Stimulated activated CD4-positive, alpha-beta T cell treated with anti-CD3 and anti-CD28 coated beads, Interleukin-4, amount 100 ng/mL, for 4 hours (primary cell): ENCODE measurements at regions not wholly inside any gene's neighbourhood (a gene's known extent, or its start where the extent isn't known, plus 50 kb on each side); places are given as distances from the start of the nearest gene placed in this dataset.
"Not testable (repeated sequence)": the region's sequence is repeated elsewhere in the genome, so short reads cannot be mapped to it uniquely, and the experiment has no call there.

Experiments
- DNase-seq, 2 experiments: peaks; one replicate each; pipeline ENCODE4 v3.0.0-alpha.2; 2020

DNA sequence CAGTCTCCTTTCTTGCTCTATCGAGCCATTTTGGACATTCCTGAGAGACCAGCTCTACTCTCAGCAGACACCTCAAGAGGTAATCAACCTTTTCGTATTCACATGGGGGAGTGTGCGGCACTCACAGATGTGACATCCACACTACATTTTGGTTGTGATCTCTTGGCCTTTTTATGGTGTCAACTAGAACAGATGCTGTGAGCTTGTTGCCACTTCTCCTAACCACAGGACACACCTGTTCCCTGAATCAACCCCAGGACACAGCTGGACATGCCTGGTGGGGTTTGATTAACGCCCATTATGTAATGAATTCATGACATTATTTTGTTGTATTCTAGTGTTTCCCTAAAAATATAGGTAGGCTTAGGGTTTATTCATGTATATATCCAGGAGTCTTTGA is 1143.6 kb downstream of the TMEM121 start:
- no peak for DNase-seq

- DNase-seq = not testable (repeated sequence)
Observed at GRCh38 chr14:106674093-106674492, 1147.7 kb downstream of the TMEM121 start.

GRCh38 chr14:106674509-106675125 is 1148.2 kb downstream of the TMEM121 start:
- DNase-seq = peak; percentile 16 to 55

DNA sequence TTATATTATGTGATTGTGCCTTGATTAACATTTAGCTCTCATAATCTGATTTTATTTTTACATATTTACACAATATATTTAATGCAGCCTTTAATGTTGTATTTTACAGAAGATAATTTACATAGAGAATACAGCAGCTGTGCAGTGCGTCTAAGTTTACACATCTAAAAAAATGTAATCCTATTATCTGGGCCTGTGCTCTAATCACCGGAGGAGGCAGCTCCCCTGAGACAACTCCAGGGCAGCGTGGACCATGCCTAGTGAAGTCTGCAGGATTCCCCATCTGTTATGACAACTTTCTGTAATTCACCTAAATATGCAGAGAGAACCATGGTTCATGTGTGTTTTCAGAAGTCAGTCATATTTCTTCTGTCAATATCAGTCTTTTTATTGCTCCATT is 1149.3 kb downstream of the TMEM121 start:
- not testable (repeated sequence) for DNase-seq

DNA sequence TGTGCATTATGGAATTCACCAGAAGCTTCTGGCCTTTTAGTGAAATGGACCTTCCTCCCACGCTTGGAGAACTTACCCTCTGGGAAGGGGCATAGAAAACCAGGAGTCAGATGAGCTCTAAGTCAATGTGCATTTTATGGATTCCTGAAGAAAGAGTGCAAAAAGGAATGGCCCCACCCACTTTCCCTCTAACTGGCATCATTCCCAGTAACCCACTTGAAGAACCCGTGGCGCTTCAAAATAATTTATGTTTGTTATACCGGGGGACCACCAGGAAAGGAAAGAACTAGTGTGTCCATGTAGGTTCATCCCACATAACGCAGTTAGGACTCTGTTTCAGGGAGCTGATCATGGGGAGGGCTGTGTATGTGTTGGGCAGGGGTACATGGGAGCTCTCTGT is 1153.4 kb downstream of the TMEM121 start:
- no peak for DNase-seq

DNA sequence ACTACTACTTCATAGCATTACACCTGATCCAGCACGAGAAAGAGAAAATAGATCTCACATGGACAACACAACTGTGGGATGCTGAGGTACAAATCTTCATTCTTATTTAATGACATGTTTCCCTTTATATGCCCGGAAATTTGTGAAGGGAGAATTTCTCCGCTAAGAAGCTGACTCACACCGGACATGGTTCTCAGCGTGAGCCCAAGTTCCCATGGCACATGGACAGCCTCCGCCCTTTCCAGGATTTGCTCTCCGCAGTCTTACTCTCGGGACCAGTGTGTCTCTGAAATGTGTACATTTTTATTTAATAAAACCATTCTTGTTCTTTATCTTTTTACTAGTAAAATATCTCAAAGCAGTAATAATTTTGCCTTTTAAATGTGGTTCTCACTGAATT is 1154.8 kb downstream of the TMEM121 start:
- DNase-seq = no peak

DNA sequence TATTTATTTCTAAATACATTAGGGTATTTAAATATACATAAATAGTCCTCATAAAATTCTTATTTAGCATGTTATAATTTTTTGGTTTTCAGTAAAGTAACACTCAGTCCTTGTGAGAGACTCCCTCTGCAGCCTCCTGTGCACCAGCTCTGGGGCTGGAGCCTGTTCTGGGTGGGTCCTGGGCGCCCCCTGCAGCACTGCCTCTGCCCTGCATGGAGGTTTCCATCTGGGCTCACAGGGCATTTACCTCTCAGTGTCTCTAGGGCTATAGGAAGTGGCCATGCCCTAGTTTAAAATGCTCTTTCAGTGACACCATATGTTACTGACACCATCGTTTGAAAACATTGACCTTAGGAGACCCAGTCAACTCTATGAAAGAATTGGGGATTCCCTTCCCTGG is 1155.2 kb downstream of the TMEM121 start:
- no peak for DNase-seq

- DNase-seq = no peak
Observed at GRCh38 chr14:106683631-106684030, 1157.2 kb downstream of the TMEM121 start.

DNA sequence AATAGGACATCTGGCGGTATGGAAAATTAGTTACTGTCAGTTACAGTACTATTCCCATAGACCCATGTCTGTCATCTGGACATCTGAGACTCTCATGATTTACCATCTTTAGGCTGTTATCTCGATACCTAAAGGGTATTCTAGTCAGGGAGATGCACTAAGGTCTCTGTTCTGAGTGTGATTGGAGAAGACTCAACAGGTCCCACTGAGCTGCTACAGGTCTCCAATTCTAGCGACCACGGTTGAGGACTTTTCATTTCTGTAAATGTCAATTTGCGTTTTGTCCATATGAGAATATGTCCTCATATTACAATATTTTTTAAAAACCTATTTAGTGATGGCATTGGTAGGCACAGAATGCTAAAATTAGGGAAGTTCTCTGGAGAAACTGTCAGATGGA is 1160.2 kb downstream of the TMEM121 start:
- no peak for DNase-seq

DNA sequence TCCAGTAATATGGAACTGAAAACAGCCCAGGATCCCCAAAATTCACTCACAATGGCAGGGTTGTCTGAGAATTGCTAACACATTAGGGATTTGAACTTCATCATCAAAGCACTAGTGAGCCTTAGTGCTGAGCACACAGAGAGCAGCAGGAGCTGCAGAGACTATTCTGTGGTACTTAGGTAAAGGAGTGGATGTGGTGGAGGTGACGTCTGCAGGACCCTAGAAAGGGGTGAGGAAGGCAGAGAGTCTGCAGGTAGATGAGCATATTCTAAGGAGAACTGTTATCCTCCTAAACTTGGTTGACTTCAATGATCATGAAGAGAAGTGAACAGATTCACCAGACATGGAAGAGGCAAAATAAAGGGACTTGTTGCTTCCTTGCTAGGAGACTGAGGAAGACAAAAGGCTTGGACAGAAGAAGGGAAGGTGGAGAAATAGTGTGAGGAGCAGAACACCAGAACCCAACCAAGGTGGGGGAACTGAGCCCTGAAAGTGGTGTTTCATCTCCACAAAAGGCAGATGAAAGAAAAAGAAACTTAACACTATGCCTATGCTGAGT is 1164.0 kb downstream of the TMEM121 start:
- no peak for DNase-seq

DNA sequence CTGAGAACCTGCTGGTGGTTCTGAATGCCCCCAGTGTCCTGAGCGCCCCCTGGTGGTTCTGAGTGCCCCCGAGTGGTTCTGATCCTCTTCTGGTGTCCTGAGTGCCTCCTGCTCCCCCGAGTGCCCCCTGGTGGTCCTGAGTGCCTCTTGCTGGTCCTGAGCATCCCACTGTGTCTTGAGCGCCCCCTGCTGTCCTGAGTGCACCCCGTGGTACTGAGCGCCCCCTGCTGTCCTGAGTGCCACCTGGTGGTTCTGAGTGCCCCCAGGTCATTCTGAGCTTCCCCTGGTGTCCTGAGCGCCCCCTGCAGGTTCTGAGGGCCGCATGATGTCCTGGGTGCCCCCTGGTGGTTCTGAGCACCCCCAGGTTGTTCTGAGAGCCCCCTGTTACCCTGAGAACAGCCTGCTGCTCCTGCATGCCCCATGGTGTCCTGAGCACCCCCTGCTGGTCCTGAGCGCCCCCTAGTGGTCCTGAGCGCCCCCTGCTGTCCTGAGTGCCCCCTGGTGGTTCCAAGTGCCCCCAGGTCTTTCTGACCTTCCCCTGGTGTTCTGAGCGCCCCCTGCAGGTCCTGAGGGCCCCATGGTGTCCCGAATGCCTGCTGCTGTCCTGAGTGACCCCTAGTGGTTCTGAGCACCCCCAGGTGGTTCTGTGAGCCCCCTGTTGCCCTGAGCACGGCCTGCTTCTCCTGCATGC is 1165.4 kb downstream of the TMEM121 start:
- peak; percentile 40 to 44 for DNase-seq

GRCh38 chr14:106694638-106695393 is 1168.4 kb downstream of the TMEM121 start:
- DNase-seq = peak; percentile 55 to 68

DNA sequence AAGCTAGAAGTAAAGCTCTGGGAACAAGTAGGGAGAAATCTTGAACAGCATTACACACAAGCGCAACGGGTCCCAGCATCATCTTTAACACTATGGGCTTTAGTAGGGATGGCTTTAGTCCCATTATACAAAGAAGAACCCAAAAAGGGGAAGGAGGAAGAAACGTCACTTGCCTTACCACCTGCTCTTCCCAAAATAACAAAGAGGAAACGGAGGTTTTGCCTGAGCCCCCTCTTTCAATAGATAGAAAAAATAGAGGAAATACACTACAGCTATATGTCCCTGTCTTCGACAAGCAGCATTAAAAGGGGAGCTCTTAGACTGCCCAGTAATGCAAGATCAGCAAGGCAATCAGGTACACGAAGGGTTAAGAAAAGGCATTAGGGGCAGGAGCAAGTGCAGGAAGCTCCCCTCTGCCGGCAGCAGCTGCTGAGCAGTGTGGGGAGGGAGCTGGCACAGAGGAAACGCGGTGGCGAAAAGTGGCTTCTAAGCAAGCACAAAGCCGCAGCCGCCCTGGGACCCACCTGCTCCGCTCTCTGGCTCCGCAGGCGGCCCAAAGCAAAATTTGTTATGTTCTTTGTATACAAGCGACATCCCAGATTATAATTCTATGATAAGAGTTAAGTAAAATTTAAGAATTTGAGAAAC is 1172.4 kb downstream of the TMEM121 start:
- DNase-seq = not testable (repeated sequence)

GRCh38 chr14:106703651-106704050 is 1177.3 kb downstream of the TMEM121 start:
- DNase-seq = not testable (repeated sequence)

DNA sequence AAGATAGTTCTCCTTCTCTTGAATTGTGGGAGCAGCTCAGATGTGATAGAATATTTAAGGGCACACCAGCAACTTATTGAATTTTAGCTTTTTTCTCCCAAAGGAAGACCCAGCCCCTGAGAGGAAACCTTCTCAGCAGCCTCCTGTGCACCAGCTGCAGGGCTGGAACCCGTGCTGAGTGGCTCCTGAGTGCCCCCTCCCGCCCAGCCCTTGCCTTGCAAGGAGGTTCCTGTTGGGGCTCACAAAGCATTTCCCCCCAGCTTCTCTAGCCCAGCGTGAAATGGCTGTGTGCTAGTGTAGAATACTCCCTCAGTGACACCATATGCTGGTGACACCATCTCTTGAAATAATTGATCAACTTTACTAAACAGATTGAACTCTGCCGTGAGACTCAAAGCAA is 1180.1 kb downstream of the TMEM121 start:
- not testable (repeated sequence) for DNase-seq

DNA sequence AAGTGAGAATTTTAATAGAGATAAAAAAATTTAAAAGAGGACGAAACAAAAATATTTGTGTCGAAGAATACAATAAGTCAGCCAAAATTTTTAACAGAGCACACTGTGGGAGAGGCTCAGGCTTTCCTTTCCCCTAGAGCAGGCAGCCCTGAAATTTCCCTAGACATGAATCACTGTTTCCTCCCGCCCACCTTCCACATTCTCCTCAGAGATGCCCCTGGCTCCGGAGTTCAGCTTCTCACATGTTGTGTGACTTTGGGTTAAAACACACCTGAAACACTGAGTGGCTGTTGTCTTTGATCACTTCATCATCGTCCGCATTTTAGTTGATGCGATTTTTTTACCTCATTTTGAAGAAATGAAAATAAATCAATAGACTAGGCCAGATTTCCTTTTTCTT is 1183.8 kb downstream of the TMEM121 start:
- DNase-seq = peak in 1 of 2 experiments; percentile 19

GRCh38 chr14:106712513-106712912 is 1186.1 kb downstream of the TMEM121 start:
- not testable (repeated sequence) for DNase-seq

DNA sequence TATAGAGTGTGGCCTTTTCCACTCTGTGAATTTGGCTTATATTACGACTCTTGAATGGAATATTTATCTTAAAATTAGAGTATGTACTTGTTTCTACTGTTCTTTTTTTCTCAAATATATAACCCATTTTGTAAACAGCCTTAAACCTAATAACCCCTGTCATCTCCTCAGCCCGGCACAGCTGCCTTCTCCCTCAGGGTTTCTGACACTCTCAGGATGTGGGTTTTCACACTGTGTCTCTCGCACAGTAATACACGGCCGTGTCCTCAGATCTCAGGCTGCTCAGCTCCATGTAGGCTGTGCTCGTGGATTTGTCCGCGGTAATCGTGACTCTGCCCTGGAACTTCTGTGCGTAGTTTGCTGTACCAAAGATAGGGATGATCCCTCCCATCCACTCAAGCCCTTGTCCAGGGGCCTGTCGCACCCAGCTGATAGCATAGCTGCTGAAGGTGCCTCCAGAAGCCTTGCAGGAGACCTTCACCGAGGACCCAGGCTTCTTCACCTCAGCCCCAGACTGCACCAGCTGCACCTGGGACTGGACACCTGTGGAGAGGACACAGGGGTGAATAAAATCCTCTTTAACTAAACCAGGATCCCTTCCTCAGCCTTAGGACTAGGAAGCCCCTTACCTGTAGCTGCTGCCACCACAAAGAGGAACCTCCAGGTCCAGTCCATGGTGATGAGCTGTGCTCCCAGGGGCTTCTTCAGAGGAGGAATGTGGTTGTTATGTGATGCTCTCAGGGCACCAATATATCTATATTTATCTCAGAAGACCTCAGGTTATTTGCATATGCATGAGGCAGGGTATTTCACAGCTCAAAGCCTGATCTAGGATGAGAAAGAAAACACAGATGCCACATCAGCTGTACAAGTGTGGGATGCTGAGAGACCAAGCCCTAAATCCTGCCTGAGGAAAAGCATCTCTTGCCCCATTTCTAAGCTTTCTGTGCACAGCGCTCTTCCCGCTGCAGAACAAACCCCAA is 1188.4 kb downstream of the TMEM121 start:
- DNase-seq = not testable (repeated sequence)

GRCh38 chr14:106717544-106717943 is 1191.2 kb downstream of the TMEM121 start:
- DNase-seq = not testable (repeated sequence)

GRCh38 chr14:106719880-106720279 is 1193.5 kb downstream of the TMEM121 start:
- not testable (repeated sequence) for DNase-seq

- not testable (repeated sequence) for DNase-seq
Observed at GRCh38 chr14:106721926-106722325, 1195.5 kb downstream of the TMEM121 start.
